Glutamatergic neuron (in vitro differentiated cells): ENCODE measurements at regions not wholly inside any gene's neighbourhood (a gene's known extent, or its start where the extent isn't known, plus 50 kb on each side); places are given as distances from the start of the nearest gene placed in this dataset.

Experiments used
- DNase-seq: peaks from one replicate; pipeline ENCODE4 v3.0.0; 2022
- H3K27ac Mint-ChIP-seq: one replicate; pipeline ENCODE4 v1.8.0; 2020; ENCODE audit warnings: mild to moderate bottlenecking, mixed read lengths, inconsistent platforms; ENCODE audit not compliant: unreplicated experiment
- H3K27me3 Mint-ChIP-seq: one replicate; pipeline ENCODE4 v1.8.0; 2020; ENCODE audit warnings: mild to moderate bottlenecking, moderate library complexity, mixed read lengths, inconsistent platforms; ENCODE audit not compliant: unreplicated experiment
- H3K36me3 Mint-ChIP-seq: one replicate; pipeline ENCODE4 v1.8.0; 2020; ENCODE audit warnings: mild to moderate bottlenecking, mixed read lengths, inconsistent platforms; ENCODE audit not compliant: unreplicated experiment
- H3K4me1 Mint-ChIP-seq: one replicate; pipeline ENCODE4 v1.8.0; 2020; ENCODE audit warnings: mild to moderate bottlenecking, low read depth, mixed read lengths, inconsistent platforms; ENCODE audit not compliant: unreplicated experiment
- H3K4me3 Mint-ChIP-seq: one replicate; pipeline ENCODE4 v1.8.0; 2020; ENCODE audit warnings: mild to moderate bottlenecking, mixed read lengths, inconsistent platforms; ENCODE audit not compliant: unreplicated experiment
- H3K9me3 Mint-ChIP-seq: one replicate; pipeline ENCODE4 v1.8.0; 2020; ENCODE audit warnings: mild to moderate bottlenecking, moderate library complexity, mixed read lengths, inconsistent platforms; ENCODE audit not compliant: unreplicated experiment
- CTCF ChIP-seq: fragments of 200-600 bp; sonication (generic); IDR thresholded peaks from one replicate; pipeline ENCODE4 v1.5.0; 2021; ENCODE audit not compliant: partially characterized antibody, unreplicated experiment

- H3K4me3 Mint-ChIP-seq: no peak overlapping the region
- H3K9me3 Mint-ChIP-seq: no peaks in the 10 kb centered on the region
- no peak overlapping the region for H3K27ac Mint-ChIP-seq
- no peak for DNase-seq
- TF ChIP-seq CTCF: no peak
- no peaks in the 10 kb centered on the region for H3K36me3 Mint-ChIP-seq
- H3K4me1 Mint-ChIP-seq: no peaks in the 10 kb centered on the region
- no peaks in the 10 kb centered on the region for H3K27me3 Mint-ChIP-seq
Observed at GRCh38 chr10:106242301-106242700, 922.2 kb downstream of the SORCS1 start.

DNA sequence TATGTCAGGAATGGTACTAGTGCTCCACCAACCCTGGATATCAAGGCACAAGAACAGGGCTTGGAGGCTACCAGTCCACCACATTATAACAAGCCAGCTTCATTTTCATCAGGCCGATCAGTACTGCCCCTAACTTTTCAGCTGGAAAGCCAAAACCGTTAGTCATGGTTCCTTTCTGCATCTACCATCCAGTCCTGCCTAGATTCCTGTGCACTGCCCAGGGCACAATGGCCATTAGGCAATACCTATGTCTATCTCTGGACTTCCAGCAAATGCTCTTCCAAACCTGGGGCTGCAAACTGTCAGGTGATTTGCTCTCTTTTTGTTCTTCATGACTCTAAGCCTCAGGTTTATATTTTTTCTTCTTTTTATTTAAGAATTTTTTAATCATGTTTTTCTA lies 937.7 kb downstream of the SORCS1 start:
- no peak overlapping the region for H3K4me3 Mint-ChIP-seq

GRCh38 chr10:106226142-106226541 lies 938.4 kb downstream of the SORCS1 start:
- Mint-ChIP-seq H3K4me1 (no peaks in the 10 kb centered on the region), H3K9me3 (no peaks in the 10 kb centered on the region), H3K27me3 (no peaks in the 10 kb centered on the region), H3K4me3 (no peak overlapping the region), H3K36me3 (no peaks in the 10 kb centered on the region), H3K27ac (no peak overlapping the region)
- no peak for TF ChIP-seq CTCF
- DNase-seq: no peak

More for the DNA sequence above, 937.7 kb downstream of the SORCS1 start:
- no peak for TF ChIP-seq CTCF
- Mint-ChIP-seq H3K4me1 (no peaks in the 10 kb centered on the region), H3K27me3 (no peaks in the 10 kb centered on the region), H3K36me3 (no peaks in the 10 kb centered on the region), H3K9me3 (no peaks in the 10 kb centered on the region), H3K27ac (no peak overlapping the region)
- DNase-seq: no peak

- Mint-ChIP-seq H3K9me3 (no peaks in the 10 kb centered on the region), H3K36me3 (no peaks in the 10 kb centered on the region), H3K4me1 (no peaks in the 10 kb centered on the region), H3K4me3 (no peak overlapping the region), H3K27ac (no peak overlapping the region), H3K27me3 (no peaks in the 10 kb centered on the region)
- TF ChIP-seq CTCF: no peak
- no peak for DNase-seq
Observed at GRCh38 chr10:106224676-106225075, 939.8 kb downstream of the SORCS1 start.

- Mint-ChIP-seq H3K27me3 (no peaks in the 10 kb centered on the region), H3K4me3 (no peak overlapping the region), H3K9me3 (no peaks in the 10 kb centered on the region), H3K27ac (no peak overlapping the region), H3K4me1 (no peaks in the 10 kb centered on the region), H3K36me3 (no peaks in the 10 kb centered on the region)
- TF ChIP-seq CTCF: no peak
- no peak for DNase-seq
Observed at GRCh38 chr10:106217627-106218026, 946.9 kb downstream of the SORCS1 start.
